GM10248 (cell line): ENCODE measurements at regions not wholly inside any gene's neighbourhood (a gene's known extent, or its start where the extent isn't known, plus 50 kb on each side); places are given as distances from the start of the nearest gene placed in this dataset.

Experiments
- CTCF ChIA-PET: fragments of 300-600 bp; sonication (Branson Sonifier 250); formaldehyde crosslinking; extraction: SDS; loops from one replicate; lab custom pipeline; 2021; ENCODE audit warnings: antibody characterized with exemption; lab: Yijun Ruan, JAX
- POLR2A ChIA-PET: fragments of 350-650 bp; sonication (Branson Sonifier 250); formaldehyde crosslinking; extraction: SDS; loops from one replicate; lab custom pipeline; 2020; ENCODE audit warnings: antibody characterized with exemption; lab: Yijun Ruan, JAX
- DNase-seq: peaks from one replicate; pipeline ENCODE4 v3.0.0; 2012; ENCODE audit errors: extremely low spot score
- CTCF ChIP-seq: IDR thresholded peaks from 2 replicates; pipeline ENCODE4 v1.5.1; 2012; ENCODE audit warnings: mild to moderate bottlenecking, low read depth; ENCODE audit errors: extremely low read depth, missing control alignments, control extremely low read depth

- peak; percentile 18 for DNase-seq
- CTCF ChIA-PET, result interaction anchor here (0.7 to 2.1 kb wide), 2 partner anchors 8 to 1008 kb away, joined by 3 to 7 read pairs; no protein-coding TSS in a partner anchor
- TF ChIP-seq CTCF, result peak; percentile 45
- POLR2A ChIA-PET, result no interaction called here
Measured at GRCh38 chr7:110090110-110090820, 1000.7 kb upstream of the LRRN3 start.

- ChIA-PET CTCF (no interaction called here), POLR2A (no interaction called here)
- TF ChIP-seq CTCF, result no peak
- no peak for DNase-seq
Measured at GRCh38 chr7:110095372-110096052, 995.4 kb upstream of the LRRN3 start.

- POLR2A ChIA-PET, result no interaction called here
- no peak for TF ChIP-seq CTCF
- DNase-seq, result no peak
- CTCF ChIA-PET, result no interaction called here
Measured at GRCh38 chr7:110104243-110104642, 986.7 kb upstream of the LRRN3 start.

GRCh38 chr7:110105307-110105706, 985.6 kb upstream of the LRRN3 start:
- TF ChIP-seq CTCF, result no peak
- POLR2A ChIA-PET, result no interaction called here
- DNase-seq, result no peak
- CTCF ChIA-PET, result no interaction called here

- TF ChIP-seq CTCF, result no peak
- ChIA-PET POLR2A (no interaction called here), CTCF (no interaction called here)
- no peak for DNase-seq
Measured at GRCh38 chr7:110105840-110106239, 985.1 kb upstream of the LRRN3 start.

GRCh38 chr7:110119883-110120581, 970.9 kb upstream of the LRRN3 start:
- ChIA-PET POLR2A (no interaction called here), CTCF (interaction anchor here (1.3 kb wide), 1 partner anchor 11 kb away, joined by 3 read pairs; no protein-coding TSS in a partner anchor)
- no peak for DNase-seq
- no peak for TF ChIP-seq CTCF
